ENCODE measurements at regions not wholly inside any gene's neighbourhood (a gene's known extent, or its start where the extent isn't known, plus 50 kb on each side); places are given as distances from the start of the nearest gene placed in this dataset.

- H3K9me3 ChIP-seq: peaks cover 0 to 21% (median 6%) of the 10 kb centered on the region in 12 donors
- DNase-seq (no peak), ATAC-seq (no peak)
- TF ChIP-seq POLR2A (IDR thresholded peaks at IDR 0.05): no peak
- no peak for TF ChIP-seq CTCF (IDR thresholded peaks at IDR 0.05)
- no peak overlapping the region for H3K4me3 ChIP-seq
- 38 to 63% (median 49%) methylated on average over 1 of the region's 1 CpG for WGBS, 4 donors
- no peak overlapping the region for H3K27ac ChIP-seq
- H3K36me3 ChIP-seq: no peaks in the 10 kb centered on the region
- intact Hi-C loops (cut with DNase I): no loop called here
- no peaks in the 10 kb centered on the region for H3K4me1 ChIP-seq
- H3K27me3 ChIP-seq: peaks cover 0 to 7% (median 0%) of the 10 kb centered on the region in 9 donors
Observed at GRCh38 chr18:78566065-78566464, 413.6 kb upstream of the SALL3 start.

- WGBS, 4 donors: 53 to 92% (median 87%) methylated on average over 3 to 8 of the region's 8 CpGs
Observed at GRCh38 chr18:78566720-78567119, 412.9 kb upstream of the SALL3 start.

GRCh38 chr18:78571063-78571785 is 408.4 kb upstream of the SALL3 start:
- intact Hi-C loops (cut with DNase I): no loop called here
- DNase-seq (no peak), ATAC-seq (no peak)
- H3K4me3 ChIP-seq: no peak overlapping the region
- no peaks in the 10 kb centered on the region for H3K4me1 ChIP-seq
- H3K27me3 ChIP-seq: no peaks in the 10 kb centered on the region
- H3K9me3 ChIP-seq: peaks cover 0 to 43% (median 17%) of the 10 kb centered on the region in 12 donors
- no peak overlapping the region for H3K27ac ChIP-seq
- TF ChIP-seq CTCF (IDR thresholded peaks at IDR 0.05) (no peak), POLR2A (IDR thresholded peaks at IDR 0.05) (no peak)
- 85 to 91% (median 87%) methylated on average over 13 of the region's 13 CpGs for WGBS, 4 donors
- no peaks in the 10 kb centered on the region for H3K36me3 ChIP-seq

More at GRCh38 chr18:78566720-78567119, 412.9 kb upstream of the SALL3 start:
- ATAC-seq (no peak), DNase-seq (no peak)
- Histone ChIP-seq H3K27me3 (peaks cover 0 to 7% (median 0%) of the 10 kb centered on the region in 9 donors), H3K9me3 (peaks cover 0 to 21% (median 6%) of the 10 kb centered on the region in 12 donors), H3K27ac (no peak overlapping the region), H3K36me3 (no peaks in the 10 kb centered on the region), H3K4me1 (no peaks in the 10 kb centered on the region), H3K4me3 (no peak overlapping the region)
- intact Hi-C loops (cut with DNase I): no loop called here
- TF ChIP-seq POLR2A (IDR thresholded peaks at IDR 0.05) (no peak), CTCF (IDR thresholded peaks at IDR 0.05) (no peak)

- H3K4me3 ChIP-seq: no peak overlapping the region
- WGBS, 4 donors: 79 to 91% (median 87%) methylated on average over 14 to 17 of the region's 17 CpGs
- H3K9me3 ChIP-seq: peaks cover 0 to 43% (median 17%) of the 10 kb centered on the region in 12 donors
- DNase-seq (no peak), ATAC-seq (no peak)
- H3K27me3 ChIP-seq: no peaks in the 10 kb centered on the region
- intact Hi-C loops (cut with DNase I): no loop called here
- no peaks in the 10 kb centered on the region for H3K36me3 ChIP-seq
- H3K27ac ChIP-seq: no peak overlapping the region
- no peak for TF ChIP-seq POLR2A (IDR thresholded peaks at IDR 0.05)
- no peak for TF ChIP-seq CTCF (IDR thresholded peaks at IDR 0.05)
- no peaks in the 10 kb centered on the region for H3K4me1 ChIP-seq
Observed at GRCh38 chr18:78571831-78572347, 407.7 kb upstream of the SALL3 start.

Data from heart left ventricle (tissue), 16 donors.